ENCODE measurements at regions not wholly inside any gene's neighbourhood (a gene's known extent, or its start where the extent isn't known, plus 50 kb on each side); places are given as distances from the start of the nearest gene placed in this dataset.

GRCh38 chr12:86727160-86727559 is 471.0 kb upstream of the MGAT4C start:
- no peak overlapping the region for H3K4me3 ChIP-seq (ENCODE audit: low read depth, low read length)
- TF ChIP-seq, protein P1, sequence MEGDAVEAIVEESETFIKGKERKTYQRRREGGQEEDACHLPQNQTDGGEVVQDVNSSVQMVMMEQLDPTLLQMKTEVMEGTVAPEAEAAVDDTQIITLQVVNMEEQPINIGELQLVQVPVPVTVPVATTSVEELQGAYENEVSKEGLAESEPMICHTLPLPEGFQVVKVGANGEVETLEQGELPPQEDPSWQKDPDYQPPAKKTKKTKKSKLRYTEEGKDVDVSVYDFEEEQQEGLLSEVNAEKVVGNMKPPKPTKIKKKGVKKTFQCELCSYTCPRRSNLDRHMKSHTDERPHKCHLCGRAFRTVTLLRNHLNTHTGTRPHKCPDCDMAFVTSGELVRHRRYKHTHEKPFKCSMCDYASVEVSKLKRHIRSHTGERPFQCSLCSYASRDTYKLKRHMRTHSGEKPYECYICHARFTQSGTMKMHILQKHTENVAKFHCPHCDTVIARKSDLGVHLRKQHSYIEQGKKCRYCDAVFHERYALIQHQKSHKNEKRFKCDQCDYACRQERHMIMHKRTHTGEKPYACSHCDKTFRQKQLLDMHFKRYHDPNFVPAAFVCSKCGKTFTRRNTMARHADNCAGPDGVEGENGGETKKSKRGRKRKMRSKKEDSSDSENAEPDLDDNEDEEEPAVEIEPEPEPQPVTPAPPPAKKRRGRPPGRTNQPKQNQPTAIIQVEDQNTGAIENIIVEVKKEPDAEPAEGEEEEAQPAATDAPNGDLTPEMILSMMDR (IDR thresholded peaks at IDR 0.05; ENCODE audit: insufficient read depth, low read length, poor library complexity, severe bottlenecking) = no peak
- no peak for DNase-seq (ENCODE audit: low read depth)
- no peaks in the 10 kb centered on the region for H3K27me3 ChIP-seq (ENCODE audit: control insufficient read depth, insufficient read depth, low read length)
- no peaks in the 10 kb centered on the region for H3K36me3 ChIP-seq (ENCODE audit: control insufficient read depth, insufficient read depth, low read length)

DNA sequence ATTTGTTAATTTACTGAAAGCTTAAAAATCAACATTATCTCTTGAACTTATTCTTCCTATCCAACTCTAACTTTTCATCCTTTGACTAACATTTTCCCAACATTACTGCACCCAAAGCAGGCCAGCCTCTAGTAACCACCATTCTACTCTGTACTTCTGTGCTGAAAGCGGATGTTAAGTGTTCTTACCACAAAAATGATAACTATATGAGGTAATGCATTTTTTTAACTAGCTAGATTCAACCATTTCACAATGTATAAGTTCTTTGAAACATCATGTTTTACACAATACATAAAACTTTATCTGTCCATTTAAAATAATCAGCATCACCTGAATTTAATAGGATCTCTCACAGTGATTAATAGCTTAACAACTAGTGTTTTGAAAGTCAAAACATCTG is 468.5 kb upstream of the MGAT4C start:
- Histone ChIP-seq H3K27me3 (ENCODE audit: control insufficient read depth, insufficient read depth, low read length) (no peaks in the 10 kb centered on the region), H3K36me3 (ENCODE audit: control insufficient read depth, insufficient read depth, low read length) (no peaks in the 10 kb centered on the region), H3K4me3 (ENCODE audit: low read depth, low read length) (no peak overlapping the region)
- TF ChIP-seq, protein P1 (IDR thresholded peaks at IDR 0.05; ENCODE audit: insufficient read depth, low read length, poor library complexity, severe bottlenecking) = no peak
- no peak for DNase-seq (ENCODE audit: low read depth)

GRCh38 chr12:86723326-86723725 is 467.1 kb upstream of the MGAT4C start:
- no peak overlapping the region for H3K4me3 ChIP-seq (ENCODE audit: low read depth, low read length)
- TF ChIP-seq, protein P1 (IDR thresholded peaks at IDR 0.05; ENCODE audit: insufficient read depth, low read length, poor library complexity, severe bottlenecking) = no peak
- no peak for DNase-seq (ENCODE audit: low read depth)
- no peaks in the 10 kb centered on the region for H3K27me3 ChIP-seq (ENCODE audit: control insufficient read depth, insufficient read depth, low read length)
- H3K36me3 ChIP-seq (ENCODE audit: control insufficient read depth, insufficient read depth, low read length) = no peaks in the 10 kb centered on the region

DNA sequence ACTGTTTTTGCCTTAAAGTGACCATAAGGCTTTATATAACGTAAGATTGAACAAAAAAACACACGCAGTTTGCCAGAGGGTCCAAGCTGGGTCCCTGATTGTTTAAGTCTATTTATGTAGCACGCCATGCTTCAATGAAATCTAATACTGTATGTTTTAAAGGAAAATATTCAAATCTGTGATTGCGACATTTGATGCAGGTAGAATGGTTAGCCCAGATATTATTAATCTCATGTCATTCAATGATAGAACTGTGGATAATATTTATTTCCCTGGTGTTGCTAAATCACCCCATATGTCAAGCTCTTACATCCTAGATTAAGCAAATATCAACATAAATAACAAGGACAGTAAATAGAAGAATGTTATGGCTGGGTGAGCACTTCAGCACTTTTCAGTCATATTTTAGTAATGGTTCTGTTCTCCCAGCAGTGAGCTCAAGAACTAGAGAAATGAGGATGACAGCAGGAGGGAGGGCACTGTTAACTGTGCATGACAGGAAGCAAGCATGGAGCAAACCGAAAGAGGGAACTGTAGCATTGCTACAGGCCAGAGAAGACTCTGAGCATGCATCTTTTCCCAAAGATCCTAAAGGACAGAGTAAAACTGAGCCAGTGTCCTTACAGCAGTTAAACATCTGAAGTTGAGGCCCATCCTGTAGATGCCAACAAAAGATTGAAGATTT is 465.7 kb upstream of the MGAT4C start:
- Histone ChIP-seq H3K4me3 (ENCODE audit: low read depth, low read length) (no peak overlapping the region), H3K27me3 (ENCODE audit: control insufficient read depth, insufficient read depth, low read length) (no peaks in the 10 kb centered on the region), H3K36me3 (ENCODE audit: control insufficient read depth, insufficient read depth, low read length) (no peaks in the 10 kb centered on the region)
- no peak for DNase-seq (ENCODE audit: low read depth)
- TF ChIP-seq, protein P1 (IDR thresholded peaks at IDR 0.05; ENCODE audit: insufficient read depth, low read length, poor library complexity, severe bottlenecking) = no peak

- no peaks in the 10 kb centered on the region for H3K27me3 ChIP-seq (ENCODE audit: control insufficient read depth, insufficient read depth, low read length)
- TF ChIP-seq, protein P1 (IDR thresholded peaks at IDR 0.05; ENCODE audit: insufficient read depth, low read length, poor library complexity, severe bottlenecking) = no peak
- H3K4me3 ChIP-seq (ENCODE audit: low read depth, low read length) = no peak overlapping the region
- no peaks in the 10 kb centered on the region for H3K36me3 ChIP-seq (ENCODE audit: control insufficient read depth, insufficient read depth, low read length)
- no peak for DNase-seq (ENCODE audit: low read depth)
Observed at GRCh38 chr12:86719381-86719780, 463.2 kb upstream of the MGAT4C start.

- no peak for DNase-seq (ENCODE audit: low read depth)
- H3K4me3 ChIP-seq (ENCODE audit: low read depth, low read length) = no peak overlapping the region
- TF ChIP-seq, protein P1 (IDR thresholded peaks at IDR 0.05; ENCODE audit: insufficient read depth, low read length, poor library complexity, severe bottlenecking) = no peak
- no peaks in the 10 kb centered on the region for H3K36me3 ChIP-seq (ENCODE audit: control insufficient read depth, insufficient read depth, low read length)
- H3K27me3 ChIP-seq (ENCODE audit: control insufficient read depth, insufficient read depth, low read length) = no peaks in the 10 kb centered on the region
Observed at GRCh38 chr12:86713121-86713520, 456.9 kb upstream of the MGAT4C start.
